ENCODE measurements at regions not wholly inside any gene's neighbourhood (a gene's known extent, or its start where the extent isn't known, plus 50 kb on each side); places are given as distances from the start of the nearest gene placed in this dataset.

DNA sequence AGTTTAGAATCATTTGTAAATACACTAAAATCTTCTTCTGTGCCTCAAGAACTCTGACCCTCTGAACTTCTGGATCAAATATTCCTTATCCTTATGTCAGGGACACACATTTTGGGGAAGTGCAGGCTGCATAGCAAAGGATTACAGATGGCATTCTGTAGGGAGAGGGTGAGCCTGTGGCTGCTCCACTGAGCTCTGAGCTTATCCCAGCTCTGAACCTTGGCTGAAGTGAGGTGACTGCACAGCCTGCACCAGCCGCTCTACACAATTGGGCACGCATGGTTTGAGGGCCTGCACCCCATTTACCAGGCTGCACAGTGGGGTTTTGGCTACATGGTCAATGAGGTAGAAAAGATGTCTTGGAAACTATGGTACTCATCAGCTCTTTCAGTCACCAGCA, 251.6 kb downstream of the GALR1 start:
- no peak for DNase-seq (ENCODE audit: low read depth)
- TF ChIP-seq, protein P1, sequence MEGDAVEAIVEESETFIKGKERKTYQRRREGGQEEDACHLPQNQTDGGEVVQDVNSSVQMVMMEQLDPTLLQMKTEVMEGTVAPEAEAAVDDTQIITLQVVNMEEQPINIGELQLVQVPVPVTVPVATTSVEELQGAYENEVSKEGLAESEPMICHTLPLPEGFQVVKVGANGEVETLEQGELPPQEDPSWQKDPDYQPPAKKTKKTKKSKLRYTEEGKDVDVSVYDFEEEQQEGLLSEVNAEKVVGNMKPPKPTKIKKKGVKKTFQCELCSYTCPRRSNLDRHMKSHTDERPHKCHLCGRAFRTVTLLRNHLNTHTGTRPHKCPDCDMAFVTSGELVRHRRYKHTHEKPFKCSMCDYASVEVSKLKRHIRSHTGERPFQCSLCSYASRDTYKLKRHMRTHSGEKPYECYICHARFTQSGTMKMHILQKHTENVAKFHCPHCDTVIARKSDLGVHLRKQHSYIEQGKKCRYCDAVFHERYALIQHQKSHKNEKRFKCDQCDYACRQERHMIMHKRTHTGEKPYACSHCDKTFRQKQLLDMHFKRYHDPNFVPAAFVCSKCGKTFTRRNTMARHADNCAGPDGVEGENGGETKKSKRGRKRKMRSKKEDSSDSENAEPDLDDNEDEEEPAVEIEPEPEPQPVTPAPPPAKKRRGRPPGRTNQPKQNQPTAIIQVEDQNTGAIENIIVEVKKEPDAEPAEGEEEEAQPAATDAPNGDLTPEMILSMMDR (conservative IDR thresholded peaks at IDR 0.05; ENCODE audit: low read depth, low read length): no peak
- H3K4me3 ChIP-seq (ENCODE audit: low read depth, low read length): no peak overlapping the region

DNA sequence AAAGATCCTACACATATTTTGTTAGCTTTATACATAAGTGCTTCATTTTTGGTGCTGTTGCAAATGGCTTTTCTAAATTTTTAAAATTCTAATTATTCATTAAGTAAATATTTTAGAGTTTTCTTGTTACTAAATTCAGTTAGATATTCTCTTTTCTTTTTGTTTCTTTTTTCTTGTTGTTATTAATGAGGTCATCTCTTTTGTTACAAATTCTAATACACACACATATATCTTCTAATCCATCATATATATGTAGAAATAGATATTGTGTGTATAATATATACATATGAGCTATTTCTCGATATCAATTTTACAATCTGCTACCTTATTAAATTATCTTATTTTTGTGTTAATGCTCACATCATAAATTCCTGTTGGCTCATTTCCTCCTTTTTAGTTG, 255.9 kb downstream of the GALR1 start:
- no peak overlapping the region for H3K4me3 ChIP-seq (ENCODE audit: low read depth, low read length)
- TF ChIP-seq, protein P1 (conservative IDR thresholded peaks at IDR 0.05; ENCODE audit: low read depth, low read length): no peak
- no peak for DNase-seq (ENCODE audit: low read depth)

DNA sequence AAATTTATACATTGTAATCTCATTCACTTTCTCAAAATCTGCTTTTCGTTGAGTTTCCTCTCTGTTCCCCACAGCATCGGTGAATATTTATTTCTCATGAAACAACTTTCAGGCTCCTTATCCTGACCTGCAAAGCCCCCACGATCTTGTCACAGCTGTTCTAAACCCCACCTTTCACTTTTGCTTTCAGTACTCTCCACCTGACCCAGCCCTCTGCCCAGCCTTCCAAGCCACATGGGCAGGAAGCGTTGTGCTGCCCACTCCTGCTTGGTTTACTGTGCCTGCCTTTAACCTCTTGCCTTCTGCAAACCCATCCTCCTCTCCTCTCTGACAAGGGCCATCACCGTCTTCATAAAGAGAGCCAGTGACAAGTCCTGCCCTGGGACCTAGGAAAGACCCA, 262.5 kb downstream of the GALR1 start:
- DNase-seq (ENCODE audit: low read depth): no peak
- TF ChIP-seq, protein P1 (conservative IDR thresholded peaks at IDR 0.05; ENCODE audit: low read depth, low read length): no peak
- no peak overlapping the region for H3K4me3 ChIP-seq (ENCODE audit: low read depth, low read length)

DNA sequence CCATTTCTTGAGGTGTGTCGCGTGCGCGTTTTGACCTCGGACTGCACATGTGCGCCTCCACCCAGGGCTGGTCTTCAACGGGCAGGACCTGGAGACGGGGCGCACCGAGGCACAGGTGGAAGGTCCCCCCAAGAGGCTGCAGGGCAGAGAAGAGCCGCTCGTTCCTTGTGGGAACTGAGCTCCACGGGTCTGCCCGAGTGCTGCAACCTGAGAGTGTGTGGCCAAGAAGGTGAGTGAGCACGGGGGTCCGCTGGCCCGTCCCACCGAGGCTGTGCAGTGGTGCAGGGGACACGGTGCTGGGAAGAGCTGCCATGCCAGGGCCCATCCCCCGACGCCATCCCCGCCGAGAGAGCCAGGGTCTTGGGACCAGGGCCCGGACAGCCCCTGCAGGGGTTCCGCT, 268.3 kb downstream of the GALR1 start:
- H3K4me3 ChIP-seq (ENCODE audit: low read depth, low read length): no peak overlapping the region
- TF ChIP-seq, protein P1 (conservative IDR thresholded peaks at IDR 0.05; ENCODE audit: low read depth, low read length): no peak
- DNase-seq (ENCODE audit: low read depth): no peak

DNA sequence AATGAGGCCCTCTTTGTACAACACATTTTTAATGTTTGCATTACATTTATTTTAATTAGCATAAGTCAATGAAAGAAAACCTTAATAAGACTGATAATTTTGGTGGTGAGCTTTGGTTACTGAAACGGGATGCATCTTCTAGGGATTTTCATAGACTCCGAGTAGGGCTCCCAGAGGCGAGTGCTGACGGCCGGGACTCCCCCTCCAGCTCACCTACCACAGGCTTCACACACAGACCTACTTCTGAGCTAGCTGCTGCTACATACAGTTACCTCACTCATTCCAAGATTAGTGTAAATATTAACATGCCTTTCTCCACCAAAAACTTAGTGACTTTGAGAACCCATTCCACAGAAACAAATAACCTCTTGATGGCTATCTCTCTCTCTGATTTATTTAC, 271.1 kb downstream of the GALR1 start:
- H3K4me3 ChIP-seq (ENCODE audit: low read depth, low read length): no peak overlapping the region
- TF ChIP-seq, protein P1 (conservative IDR thresholded peaks at IDR 0.05; ENCODE audit: low read depth, low read length): no peak
- DNase-seq (ENCODE audit: low read depth): no peak

DNA sequence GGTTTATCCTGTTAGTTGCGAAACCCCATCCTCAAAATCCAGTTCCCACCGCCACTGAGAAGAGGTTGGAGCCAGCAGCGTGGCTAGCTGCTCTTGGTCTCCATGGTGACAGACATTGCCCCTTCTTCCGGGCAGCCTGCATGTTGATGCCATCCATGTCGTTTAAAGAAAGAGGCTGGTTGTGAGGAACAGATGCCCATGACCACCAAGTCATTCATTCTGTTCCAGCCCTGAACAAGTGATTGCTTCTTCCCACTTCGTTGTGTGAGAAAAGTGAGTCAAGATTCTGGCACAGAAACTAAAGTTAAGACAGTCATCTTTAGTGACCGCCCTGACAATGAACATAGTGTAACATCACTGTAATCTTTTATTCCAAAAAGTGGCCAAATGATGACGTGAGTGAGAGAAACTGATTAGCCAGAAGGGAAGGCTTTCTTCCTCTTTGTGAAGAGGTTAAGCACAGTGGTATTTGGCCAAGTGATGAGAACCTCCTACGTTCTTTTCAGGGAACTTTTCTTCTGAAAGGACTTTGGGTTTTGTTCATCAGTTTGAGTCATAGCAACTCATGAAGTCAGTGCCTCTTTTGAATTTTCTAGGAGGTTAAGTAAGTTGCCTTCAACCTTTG, 272.5 kb downstream of the GALR1 start:
- DNase-seq (ENCODE audit: low read depth): no peak
- TF ChIP-seq, protein P1 (conservative IDR thresholded peaks at IDR 0.05; ENCODE audit: low read depth, low read length): no peak
- no peak overlapping the region for H3K4me3 ChIP-seq (ENCODE audit: low read depth, low read length)

DNA sequence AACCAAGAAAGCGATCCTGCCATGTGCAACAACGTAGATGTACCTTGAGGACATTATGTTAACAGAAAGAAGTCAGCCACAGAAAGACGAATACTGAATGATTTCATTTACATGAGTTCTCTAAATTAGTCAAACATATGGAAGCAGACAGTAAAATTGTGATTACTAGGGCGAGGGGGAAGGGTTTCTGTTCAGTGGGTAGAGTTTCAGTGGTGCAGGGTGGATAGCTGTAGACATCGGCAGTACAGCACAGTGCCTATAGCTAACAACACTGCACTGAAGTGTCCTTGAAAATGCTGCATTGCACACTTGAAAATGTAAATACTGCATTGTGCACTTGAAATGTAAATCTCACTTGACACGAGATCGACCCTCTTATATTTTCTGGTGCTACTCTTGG, 275.3 kb downstream of the GALR1 start:
- TF ChIP-seq, protein P1 (conservative IDR thresholded peaks at IDR 0.05; ENCODE audit: low read depth, low read length): no peak
- no peak overlapping the region for H3K4me3 ChIP-seq (ENCODE audit: low read depth, low read length)
- no peak for DNase-seq (ENCODE audit: low read depth)
